GM19351 (cell line): ENCODE measurements at regions not wholly inside any gene's neighbourhood (a gene's known extent, or its start where the extent isn't known, plus 50 kb on each side); places are given as distances from the start of the nearest gene placed in this dataset.

Experiments used
- ATAC-seq: cut with Tn5 transposase; IDR thresholded peaks from one replicate; pipeline ENCODE4 v1.9.1; 2021; ENCODE audit warnings: mild to moderate bottlenecking, moderate library complexity; ENCODE audit not compliant: unreplicated experiment

DNA sequence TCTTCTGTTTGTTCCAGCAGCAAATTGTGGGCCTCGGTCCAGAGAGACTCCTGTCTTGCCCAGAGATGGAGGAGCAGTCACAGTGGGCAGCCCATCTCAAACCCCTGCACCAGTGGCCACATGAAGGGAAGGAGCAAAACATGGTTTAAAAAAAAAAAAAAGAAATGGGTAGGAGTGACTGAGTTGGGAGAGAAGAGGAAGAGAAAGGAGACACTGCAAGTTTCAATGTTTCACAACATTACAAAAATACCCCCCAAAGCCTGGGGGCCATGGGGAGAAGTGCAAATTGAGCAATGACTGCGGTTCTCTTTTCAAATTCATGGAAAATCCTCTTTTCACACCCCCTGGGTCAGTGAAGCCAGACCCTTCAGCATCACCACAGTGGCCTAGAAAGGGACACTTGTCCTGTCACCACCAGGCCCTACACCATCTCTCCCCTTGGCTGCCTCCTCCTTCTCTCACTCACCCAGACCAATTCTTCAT, 117.1 kb downstream of the ZFP36L2 start:
- ATAC-seq, result no peak

DNA sequence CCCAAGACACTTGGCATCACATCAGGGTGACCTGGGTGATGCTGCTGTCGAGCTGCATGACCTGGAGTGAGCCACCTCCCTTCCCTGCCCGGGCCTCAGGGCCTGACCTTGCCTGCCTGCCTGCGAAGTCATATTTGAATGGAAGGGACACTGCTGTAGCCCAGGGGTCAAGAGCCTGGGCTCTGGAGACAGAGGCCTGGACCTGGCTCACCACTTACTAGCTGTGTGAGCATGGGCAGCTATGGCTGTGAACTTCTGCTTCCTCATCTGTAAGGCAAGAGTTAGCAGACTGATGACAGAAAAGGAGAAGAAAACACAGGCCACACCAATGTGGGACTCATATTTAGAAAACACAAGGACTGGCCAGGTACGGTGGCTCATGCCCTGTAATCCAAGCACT, 118.7 kb downstream of the ZFP36L2 start:
- ATAC-seq, result no peak

DNA sequence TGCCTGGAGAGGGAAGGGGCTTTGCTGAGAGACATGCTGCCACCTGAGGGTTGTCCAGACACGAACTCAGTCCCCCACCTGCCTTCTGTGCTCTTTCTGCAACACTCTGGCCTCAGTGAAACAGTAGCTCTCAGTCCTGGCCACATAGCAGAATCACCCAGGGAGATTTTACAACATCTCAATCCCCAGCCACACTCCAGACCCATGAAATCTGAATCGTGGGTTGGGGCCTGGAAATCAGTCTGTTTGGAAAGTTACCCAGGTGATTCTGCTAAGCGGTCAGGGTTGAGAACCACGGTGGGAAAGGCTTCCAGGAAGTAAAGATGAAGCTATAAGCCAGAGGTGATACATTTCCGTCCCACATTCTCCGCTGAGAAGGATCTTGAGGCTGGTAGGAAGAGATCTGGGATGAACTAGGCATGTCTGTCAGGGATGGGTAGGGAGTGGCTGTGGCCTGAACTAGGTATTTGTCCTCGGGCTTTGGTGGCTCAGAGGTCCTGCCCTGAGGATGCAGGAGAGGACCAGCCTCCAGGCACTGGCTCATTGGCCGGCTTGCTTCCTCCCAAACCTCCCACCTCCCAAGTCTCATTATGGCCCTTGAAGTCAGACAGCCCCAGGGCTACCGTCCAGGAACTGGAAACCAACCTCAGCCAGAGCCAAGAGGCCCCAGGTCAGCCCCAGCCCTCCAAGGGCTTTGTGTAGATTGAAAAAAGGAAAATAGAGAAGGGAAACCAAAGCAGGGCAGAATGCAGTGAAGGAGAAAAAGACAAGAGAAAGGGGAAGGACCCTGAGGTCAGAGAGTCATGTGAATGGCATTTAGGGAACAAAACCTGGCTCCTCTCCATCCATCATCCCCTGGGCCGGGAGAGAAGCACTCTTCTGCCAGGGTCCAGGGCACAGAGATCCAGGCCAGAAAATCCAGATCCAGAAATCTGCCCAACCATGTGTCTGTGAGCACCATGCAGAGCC, 119.6 kb downstream of the ZFP36L2 start:
- ATAC-seq, result peak; percentile 49

DNA sequence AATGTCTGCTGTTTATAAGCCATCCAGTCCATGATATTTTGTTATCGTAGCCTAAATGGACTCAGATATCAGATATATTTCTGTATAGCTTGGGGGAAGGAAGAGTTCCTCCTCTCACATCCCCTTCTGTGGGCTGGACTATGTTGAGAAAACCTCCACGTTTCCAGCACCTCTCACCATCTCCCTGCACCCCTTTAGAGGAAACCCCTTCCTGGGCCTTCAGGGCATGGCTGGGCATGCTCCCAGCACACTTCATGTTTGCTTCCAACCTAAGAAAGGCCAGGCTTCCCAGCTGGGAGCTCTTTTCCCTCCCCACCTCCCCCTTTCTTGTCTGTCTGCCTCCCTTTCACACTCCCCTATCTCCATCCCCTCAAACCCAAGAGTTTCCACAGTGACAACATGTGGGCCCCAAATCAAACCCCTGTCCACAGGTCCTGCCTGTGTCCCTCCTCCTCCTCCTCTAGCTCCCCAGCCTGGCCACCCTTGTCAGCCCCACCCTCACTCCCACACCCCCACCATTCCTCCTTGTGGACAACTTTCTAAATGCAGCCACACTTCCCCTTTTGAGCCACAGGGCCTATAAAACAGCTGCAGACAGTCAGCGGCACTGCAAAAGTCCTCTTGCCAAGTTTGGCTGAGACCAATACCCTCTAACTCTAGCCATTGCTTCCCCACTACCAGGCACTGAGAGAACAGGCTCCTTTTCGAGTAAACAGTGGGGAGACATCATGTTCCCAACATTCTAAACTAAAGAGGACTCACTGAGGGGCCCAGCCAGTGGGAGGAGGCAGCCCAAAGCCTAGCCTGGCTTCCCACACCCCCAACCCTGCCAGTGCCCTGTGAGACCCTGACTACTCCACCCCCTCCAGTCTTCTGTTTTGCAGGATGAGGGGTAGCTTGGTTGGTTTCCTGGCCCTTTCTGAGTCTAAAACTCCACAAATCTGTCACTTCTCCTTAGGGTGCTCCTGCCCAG, 120.5 kb downstream of the ZFP36L2 start:
- peak; percentile 67 for ATAC-seq

DNA sequence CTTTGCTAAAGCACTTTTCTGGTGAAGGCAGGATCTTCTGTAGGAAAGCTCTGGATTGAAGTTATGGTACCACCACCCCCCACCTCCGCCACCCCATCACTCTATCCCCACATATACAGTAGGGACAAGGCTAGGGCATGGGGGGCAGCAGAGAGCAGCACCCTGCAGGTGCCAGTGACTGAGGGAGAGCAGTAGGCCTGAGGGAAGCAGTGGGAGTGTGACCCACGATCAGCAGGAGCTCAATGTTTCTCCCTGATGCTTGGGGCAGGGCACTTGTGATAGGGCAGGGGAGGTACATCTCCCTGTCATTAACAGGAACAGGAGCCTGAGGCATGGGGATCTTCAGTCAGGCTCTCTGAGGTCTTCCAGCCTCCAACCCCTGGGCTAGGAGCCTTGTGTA, 121.6 kb downstream of the ZFP36L2 start:
- no peak for ATAC-seq

DNA sequence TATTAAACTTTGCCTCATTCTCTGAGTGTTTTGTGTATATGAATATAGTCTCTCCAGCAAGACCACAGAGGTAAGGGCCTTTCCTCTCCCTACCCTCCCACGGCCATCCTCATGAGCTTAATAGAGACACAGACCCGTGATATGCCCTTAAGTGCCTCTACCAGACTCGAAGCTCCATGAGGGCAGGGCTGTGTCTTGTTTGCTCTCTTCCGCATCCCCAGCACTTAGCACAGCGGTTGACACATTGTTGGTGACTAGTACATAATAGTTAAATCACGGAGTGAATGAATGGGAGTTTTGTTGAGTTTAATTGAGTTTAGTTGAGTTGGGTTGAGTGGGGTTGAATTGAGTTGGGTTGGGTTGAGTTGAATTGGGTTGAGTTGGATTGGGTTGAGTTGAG, 122.3 kb downstream of the ZFP36L2 start:
- ATAC-seq, result no peak

DNA sequence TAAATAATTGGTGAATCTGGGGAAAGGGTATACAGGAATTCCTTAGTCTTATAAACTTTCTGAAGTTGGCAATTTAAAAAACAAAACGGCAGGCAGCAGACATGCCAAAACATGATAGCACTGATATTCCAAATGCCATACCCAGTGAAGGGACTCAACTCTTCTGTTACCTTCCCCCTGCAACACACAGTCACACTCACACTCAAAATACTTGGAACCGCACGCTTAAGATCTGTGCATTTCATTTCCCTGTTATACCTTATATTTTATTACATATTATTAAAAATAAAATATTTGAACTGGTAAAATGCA, 123.4 kb downstream of the ZFP36L2 start:
- no peak for ATAC-seq

DNA sequence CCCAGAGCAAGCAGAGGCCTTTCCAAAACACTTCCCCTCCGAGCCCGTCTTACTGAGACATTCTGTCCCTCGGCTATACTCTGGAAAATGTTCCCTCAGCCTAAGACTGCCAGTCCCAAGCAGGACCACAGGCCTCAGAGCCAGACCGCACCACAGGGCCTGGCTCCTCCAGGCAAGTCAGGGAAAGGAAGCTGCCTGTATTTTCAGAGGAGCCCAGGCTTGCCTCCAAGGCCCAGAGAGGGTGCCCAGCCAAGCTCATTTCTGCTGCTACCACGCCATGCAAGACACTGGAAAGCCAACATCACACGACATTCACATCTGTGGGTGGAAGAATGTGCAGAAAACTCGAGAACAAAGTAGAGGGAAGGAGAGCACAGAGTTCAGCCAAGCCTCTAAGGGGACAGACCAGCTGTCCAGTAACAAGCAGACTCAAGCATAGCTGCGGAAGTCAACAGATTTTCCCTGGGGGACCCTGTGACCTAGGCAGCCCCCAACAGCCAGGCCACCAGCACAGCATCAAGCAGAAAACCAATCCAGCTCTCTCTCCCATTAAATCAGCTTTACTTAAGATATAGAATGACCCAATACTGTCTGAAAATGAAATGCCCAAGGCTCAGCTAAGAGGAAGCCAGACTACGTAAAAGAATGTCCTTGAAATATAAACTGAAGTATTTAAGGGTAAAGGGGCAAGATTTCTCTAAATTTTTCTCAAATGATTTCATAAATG, 123.9 kb downstream of the ZFP36L2 start:
- no peak for ATAC-seq

DNA sequence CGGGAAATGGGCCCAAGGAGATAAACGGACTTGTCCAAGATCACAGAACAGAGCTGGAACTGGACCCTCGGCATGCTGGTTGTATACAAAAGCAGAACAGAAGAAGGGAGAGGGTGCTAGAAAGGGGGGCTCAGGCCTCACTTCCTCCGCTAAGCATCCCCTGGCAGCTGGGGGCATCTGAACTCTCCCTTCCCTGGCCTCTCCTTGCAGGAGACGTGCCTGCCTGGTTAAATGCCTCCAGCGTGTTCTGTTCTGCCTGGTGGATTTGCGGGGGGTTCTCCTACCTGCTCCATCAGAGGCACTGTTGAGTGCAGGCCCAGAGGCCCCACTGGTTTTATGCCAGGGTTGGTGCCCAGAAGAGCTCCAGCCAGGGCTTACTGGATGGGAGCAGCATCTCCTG, 124.7 kb downstream of the ZFP36L2 start:
- no peak for ATAC-seq

DNA sequence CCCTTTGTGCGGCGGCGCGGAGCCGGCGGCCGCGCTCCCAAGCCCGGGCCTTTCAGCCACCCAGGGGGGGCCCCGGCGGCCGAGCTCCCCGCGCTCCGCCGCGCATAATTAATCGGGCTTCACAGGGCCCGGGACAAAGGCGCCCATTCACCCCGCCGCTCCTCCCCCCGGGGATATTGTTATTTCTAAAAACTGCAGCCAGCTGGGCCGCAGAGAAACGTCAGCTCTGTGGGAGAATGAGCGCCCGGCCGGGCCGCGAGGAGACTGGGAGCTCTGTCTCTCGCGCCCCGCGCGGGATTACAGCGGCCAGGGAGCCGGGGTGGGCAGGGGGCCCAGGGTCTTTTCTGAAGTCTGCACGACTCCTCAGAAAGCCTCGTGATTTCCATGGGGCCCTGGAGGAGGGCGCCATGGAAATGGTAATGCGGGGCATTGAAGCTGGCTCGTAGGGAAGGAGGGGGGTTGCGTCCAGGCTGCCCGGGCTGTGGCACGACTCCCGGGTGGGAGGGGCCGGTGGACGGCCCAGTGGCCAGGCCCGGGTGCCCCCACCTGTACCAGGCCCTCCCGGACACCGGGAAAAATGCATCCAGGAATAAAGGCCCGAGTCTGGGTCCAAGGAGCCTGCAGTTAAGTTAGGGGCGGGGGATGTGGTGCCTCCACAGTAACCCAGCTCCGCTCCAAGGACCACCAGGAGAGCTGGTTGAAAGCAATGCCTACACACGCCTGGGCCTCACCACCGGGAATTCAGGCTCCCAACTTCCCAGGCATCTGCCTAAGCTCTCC, 125.3 kb downstream of the ZFP36L2 start:
- no peak for ATAC-seq

DNA sequence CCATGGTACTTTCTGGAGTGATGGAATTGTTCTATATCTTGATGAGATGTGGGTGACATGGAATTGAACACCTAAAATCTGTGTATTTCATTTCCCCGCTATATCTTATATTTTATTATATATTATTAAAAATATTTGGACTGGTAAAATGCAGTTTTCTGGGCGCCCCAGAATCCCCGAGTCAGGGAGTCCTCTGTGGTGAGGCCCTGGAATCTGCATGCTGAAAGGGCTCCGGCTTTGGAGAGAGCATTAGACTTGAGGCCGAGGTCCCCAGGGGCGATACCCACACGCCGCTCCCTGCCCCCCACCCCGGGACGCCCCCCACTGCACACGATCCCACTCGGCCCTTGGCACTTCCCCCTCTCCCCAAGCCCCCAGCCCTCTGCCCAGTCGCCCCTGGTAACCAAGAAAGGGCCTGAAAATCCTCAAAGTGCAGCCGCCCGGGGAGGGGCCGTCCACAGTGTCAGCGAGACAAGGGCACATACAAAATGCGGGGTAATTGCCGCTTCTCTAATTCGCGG, 126.0 kb downstream of the ZFP36L2 start:
- no peak for ATAC-seq

DNA sequence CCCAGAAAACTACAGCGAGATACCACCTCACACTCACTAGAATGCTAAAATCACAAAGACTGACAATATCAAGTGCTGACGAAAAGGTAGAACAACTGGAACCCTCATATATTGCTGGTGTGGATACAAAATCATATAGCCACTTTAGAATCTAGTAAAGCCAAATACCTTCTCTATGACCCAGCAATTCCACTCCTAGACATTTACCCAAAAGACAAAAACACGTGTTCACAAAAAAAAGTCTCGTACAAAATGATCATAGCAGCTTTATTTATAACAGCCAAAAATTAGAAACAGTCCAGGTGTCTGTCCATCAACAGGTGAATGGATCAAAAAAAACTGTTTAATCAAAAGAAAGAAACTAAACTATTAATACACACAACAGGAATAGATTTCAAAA, 126.6 kb downstream of the ZFP36L2 start:
- ATAC-seq, result no peak

DNA sequence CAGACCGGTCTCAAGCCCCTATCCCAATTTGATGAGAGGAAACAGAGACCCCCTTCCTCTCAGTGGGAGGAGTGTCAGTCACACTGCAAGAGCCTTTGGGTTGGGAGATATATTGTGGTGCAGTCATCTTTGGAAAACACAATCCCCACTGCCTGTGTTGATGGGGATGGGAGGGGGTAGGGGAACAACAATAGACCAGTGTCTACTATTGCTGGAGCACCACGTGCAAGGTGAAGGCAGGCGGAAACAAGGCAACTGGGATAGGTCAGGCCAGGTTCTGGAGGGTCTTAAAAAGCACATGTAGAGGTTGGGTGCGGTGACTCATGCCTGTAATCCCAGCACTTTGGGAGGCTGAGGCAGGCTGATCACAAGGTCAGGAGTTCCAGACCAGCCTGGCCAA, 127.9 kb downstream of the ZFP36L2 start:
- ATAC-seq, result no peak

DNA sequence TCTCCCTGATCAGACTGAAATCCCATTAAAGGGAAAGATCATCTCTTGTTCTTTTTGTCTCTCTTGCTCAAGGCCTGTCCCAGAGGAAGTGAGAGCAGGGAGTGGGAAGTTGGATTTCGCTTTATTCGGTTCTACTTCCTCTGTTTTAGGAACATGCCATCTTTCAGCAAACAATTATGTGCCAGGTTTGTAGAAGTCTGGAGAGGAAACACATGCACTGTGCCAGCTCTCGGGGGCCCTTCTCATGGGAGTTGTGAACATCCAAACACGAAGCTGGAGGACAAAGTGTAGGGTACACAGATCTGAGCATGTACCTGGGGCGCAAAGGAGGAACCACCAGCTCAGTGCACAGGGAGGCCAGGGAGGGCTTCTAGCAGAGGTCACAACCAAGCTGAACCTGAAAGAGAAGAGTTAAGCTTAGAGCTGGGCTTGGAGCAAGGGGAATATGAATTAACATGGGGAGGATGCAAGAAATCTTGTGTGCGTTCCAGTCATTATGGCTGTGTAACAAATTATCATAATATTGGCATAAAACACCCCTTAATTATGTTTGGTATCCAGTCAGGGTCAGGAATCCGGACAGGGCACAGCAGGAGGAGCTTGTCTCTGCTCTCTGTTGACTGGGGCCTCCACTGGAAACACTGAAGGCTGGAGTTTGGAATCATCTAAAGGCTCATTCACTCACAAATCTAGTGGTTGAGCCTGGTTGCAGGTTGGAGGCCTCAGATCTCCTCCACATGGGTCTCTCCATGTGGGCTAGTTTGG, 128.6 kb downstream of the ZFP36L2 start:
- no peak for ATAC-seq

DNA sequence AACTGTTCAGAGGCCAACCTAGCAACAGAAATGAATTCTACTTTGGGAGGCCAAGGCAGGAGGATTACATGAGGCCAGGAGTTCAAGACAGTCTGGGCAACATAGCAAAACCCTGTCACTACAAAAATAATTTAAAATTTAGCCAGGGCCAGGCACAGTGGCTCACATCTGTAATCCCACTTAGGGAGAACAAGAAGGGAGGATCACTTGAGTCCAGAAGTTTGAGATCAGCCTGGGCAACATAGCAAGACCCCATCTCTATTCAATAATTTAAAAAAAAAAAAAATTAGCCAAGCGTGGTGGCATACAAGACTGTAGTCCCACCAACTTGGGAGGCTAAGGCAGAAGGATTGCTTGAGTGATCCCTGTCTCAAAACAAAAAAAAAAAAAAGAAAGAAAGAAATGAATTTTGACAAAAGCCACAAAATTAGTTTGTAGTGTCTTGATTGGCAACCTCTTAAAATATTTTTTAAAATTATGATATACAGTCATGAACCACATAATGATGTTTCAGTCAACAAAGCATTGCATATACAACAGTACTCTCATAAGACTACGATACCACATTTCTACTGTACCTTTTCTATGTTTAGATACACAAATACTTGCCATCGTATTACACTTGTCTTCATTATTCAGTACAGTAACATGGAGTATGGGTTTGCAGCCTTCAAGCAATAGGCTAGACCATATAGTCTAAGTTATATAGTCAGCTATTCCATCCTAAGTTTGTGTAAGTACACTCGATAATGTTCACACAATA, 130.7 kb downstream of the ZFP36L2 start:
- ATAC-seq, result no peak

DNA sequence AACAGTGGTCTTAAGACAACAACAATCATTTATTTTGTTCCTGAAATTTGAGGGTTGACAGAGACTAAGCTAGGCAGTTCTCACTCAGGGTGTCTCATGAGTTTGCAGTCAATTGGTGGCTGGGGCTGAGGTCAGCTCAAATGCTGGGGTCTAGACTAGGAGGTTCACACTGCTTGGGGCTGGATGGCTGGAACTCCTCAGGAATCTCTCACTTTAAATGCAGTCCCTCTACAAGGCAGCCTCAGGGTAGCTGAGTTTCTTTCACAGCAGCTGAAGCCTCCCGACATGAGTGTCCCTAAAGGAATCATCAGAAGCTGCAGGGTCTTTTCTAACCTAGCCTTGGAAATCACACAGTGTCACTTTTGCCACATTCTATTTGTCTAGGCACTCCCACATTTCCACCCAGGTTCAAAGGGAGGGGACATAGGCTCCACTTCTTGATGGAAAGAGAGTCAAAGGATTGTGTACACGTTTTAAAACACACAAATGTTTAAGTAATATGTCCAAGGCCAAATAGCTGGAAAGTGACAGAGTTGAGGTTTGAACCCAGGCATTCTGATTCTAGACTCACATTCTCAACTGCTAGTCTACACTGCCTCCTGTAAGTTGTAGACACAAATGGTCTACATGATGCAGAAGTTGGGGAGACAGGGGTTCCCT, 133.8 kb downstream of the ZFP36L2 start:
- no peak for ATAC-seq

DNA sequence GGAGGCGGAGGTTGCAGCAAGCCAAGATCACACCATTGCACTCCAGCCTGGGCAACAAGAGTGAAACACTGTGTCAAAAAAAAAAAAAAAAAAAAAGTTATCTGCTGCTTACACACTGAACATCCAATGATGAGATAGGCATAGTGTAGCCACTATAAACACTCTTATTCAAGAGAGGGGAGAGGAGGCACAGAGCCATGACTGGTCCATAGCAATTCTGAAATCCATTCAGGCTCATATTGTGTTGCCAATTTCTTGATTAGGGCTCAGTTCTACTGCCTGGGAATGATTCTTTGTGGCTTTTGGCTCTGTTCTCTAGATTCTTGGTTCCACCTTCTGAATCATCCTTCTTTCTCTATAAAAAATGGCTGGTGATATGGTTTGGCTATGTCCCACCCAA, 136.1 kb downstream of the ZFP36L2 start:
- ATAC-seq, result no peak
